ENCODE measurements at regions not wholly inside any gene's neighbourhood (a gene's known extent, or its start where the extent isn't known, plus 50 kb on each side); places are given as distances from the start of the nearest gene placed in this dataset.

GRCh38 chr11:81420668-81421250 lies 1312.9 kb downstream of the FAM181B start:
- no peaks in the 10 kb centered on the region for H3K79me2 ChIP-seq (ENCODE audit: control insufficient read depth, low read length)
- H3K4me3 ChIP-seq (ENCODE audit: low read length): no peak overlapping the region

GRCh38 chr11:81397316-81397715 lies 1336.3 kb downstream of the FAM181B start:
- Histone ChIP-seq H3K4me1 (ENCODE audit: control insufficient read depth, low read length) (no peaks in the 10 kb centered on the region), H3K79me2 (ENCODE audit: control insufficient read depth, low read length) (no peaks in the 10 kb centered on the region), H3K9me3 (ENCODE audit: control insufficient read depth, insufficient read depth, low read length) (no peaks in the 10 kb centered on the region), H3K4me3 (ENCODE audit: low read length) (no peak overlapping the region), H4K20me1 (ENCODE audit: control insufficient read depth, insufficient read depth, low read depth, low read length) (no peaks in the 10 kb centered on the region), H3K27ac (ENCODE audit: low read depth, low read length) (no peak overlapping the region), H3F3A (ENCODE audit: control insufficient read depth, insufficient read depth) (no peaks in the 10 kb centered on the region), H3K4me2 (ENCODE audit: low read length) (no peak overlapping the region), H3K27me3 (ENCODE audit: control insufficient read depth, low read length) (no peaks in the 10 kb centered on the region), H3K36me3 (ENCODE audit: control insufficient read depth, low read length) (no peaks in the 10 kb centered on the region), H3K9me2 (replicated peaks; ENCODE audit: control insufficient read depth, low read length) (no peaks in the 10 kb centered on the region)
- TF ChIP-seq CTCF (IDR thresholded peaks at IDR 0.05; ENCODE audit: low read depth, low read length, poor library complexity, severe bottlenecking) (no peak), EZH2phosphoT487 (IDR thresholded peaks at IDR 0.05; ENCODE audit: borderline replicate concordance, low read length) (no peak)

More at GRCh38 chr11:81420668-81421250, 1312.9 kb downstream of the FAM181B start:
- H3K9me2 ChIP-seq (replicated peaks; ENCODE audit: control insufficient read depth, low read length): no peaks in the 10 kb centered on the region
- H3K27me3 ChIP-seq (ENCODE audit: control insufficient read depth, low read length): no peaks in the 10 kb centered on the region
- H3F3A ChIP-seq (ENCODE audit: control insufficient read depth, insufficient read depth): no peaks in the 10 kb centered on the region
- H3K4me1 ChIP-seq (ENCODE audit: control insufficient read depth, low read length): no peaks in the 10 kb centered on the region
- no peaks in the 10 kb centered on the region for H3K9me3 ChIP-seq (ENCODE audit: control insufficient read depth, insufficient read depth, low read length)
- H4K20me1 ChIP-seq (ENCODE audit: control insufficient read depth, insufficient read depth, low read depth, low read length): no peaks in the 10 kb centered on the region
- no peak overlapping the region for H3K4me2 ChIP-seq (ENCODE audit: low read length)
- H3K36me3 ChIP-seq (ENCODE audit: control insufficient read depth, low read length): no peaks in the 10 kb centered on the region
- H3K27ac ChIP-seq (ENCODE audit: low read depth, low read length): no peak overlapping the region
- TF ChIP-seq EZH2phosphoT487 (IDR thresholded peaks at IDR 0.05; ENCODE audit: borderline replicate concordance, low read length): no peak
- no peak for TF ChIP-seq CTCF (IDR thresholded peaks at IDR 0.05; ENCODE audit: low read depth, low read length, poor library complexity, severe bottlenecking)

- H4K20me1 ChIP-seq (ENCODE audit: control insufficient read depth, insufficient read depth, low read depth, low read length): no peaks in the 10 kb centered on the region
- no peaks in the 10 kb centered on the region for H3K9me3 ChIP-seq (ENCODE audit: control insufficient read depth, insufficient read depth, low read length)
- H3K4me2 ChIP-seq (ENCODE audit: low read length): no peak overlapping the region
- TF ChIP-seq EZH2phosphoT487 (IDR thresholded peaks at IDR 0.05; ENCODE audit: borderline replicate concordance, low read length): no peak
- no peak for TF ChIP-seq CTCF (IDR thresholded peaks at IDR 0.05; ENCODE audit: low read depth, low read length, poor library complexity, severe bottlenecking)
- no peak overlapping the region for H3K4me3 ChIP-seq (ENCODE audit: low read length)
- no peak overlapping the region for H3K27ac ChIP-seq (ENCODE audit: low read depth, low read length)
- no peaks in the 10 kb centered on the region for H3K36me3 ChIP-seq (ENCODE audit: control insufficient read depth, low read length)
- no peaks in the 10 kb centered on the region for H3K79me2 ChIP-seq (ENCODE audit: control insufficient read depth, low read length)
- no peaks in the 10 kb centered on the region for H3K9me2 ChIP-seq (replicated peaks; ENCODE audit: control insufficient read depth, low read length)
- no peaks in the 10 kb centered on the region for H3F3A ChIP-seq (ENCODE audit: control insufficient read depth, insufficient read depth)
- no peaks in the 10 kb centered on the region for H3K27me3 ChIP-seq (ENCODE audit: control insufficient read depth, low read length)
- H3K4me1 ChIP-seq (ENCODE audit: control insufficient read depth, low read length): no peaks in the 10 kb centered on the region
Observed at GRCh38 chr11:81394311-81394710, 1339.4 kb downstream of the FAM181B start.
